ENCODE measurements at regions not wholly inside any gene's neighbourhood (a gene's known extent, or its start where the extent isn't known, plus 50 kb on each side); places are given as distances from the start of the nearest gene placed in this dataset.

DNA sequence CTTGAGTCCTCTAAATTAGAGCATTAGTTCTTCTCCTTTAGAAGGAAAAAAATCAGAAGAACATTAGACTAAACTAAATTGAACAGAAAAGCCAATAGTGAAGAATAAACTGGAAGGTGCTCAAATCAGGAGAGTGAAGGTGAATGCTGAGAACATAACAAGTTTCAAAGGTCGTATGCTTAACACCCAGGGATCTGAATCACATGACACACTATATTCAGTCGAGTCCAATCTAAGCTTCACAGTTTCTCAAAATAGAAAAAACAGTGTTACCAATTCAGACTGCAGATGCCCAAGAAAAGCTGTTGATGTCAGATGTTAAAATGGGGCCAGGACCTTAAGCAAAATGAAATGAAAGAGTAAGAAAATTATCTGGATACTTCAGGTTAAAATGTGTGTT, 614.5 kb downstream of the EFNA5 start:
- Histone ChIP-seq H3K9ac (ENCODE audit: low read depth, low read length) (no peak overlapping the region), H3K4me1 (ENCODE audit: insufficient read depth, low read length) (no peaks in the 10 kb centered on the region; the same call in 1 of the 2 replicates), H3K27me3 (ENCODE audit: insufficient read depth, low read length) (no peaks in the 10 kb centered on the region), H3K36me3 (ENCODE audit: insufficient read depth, low read depth, low read length) (no peaks in the 10 kb centered on the region), H3K4me3 (ENCODE audit: low read length) (no peak overlapping the region), H3K9me3 (ENCODE audit: insufficient read depth, low read depth, low read length) (no peaks in the 10 kb centered on the region), H3K27ac (ENCODE audit: low read length) (no peak overlapping the region)

DNA sequence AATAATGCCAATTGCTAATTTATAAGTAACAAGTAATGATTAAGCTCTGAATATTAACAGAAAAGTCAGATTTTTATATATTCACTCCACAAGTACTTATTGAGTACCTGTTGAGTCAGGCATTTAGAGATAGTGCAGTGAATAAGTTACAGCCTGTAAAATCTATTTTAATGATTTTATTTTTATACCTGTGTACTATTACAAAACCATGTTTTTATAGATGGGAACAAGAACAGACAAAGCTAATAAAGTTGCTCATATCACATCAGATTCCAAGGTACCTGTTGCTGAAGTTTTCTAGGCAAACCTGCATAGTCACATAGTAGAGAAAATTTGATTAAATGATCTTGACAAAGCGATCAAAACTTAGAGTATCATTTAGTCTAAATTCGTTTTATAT, 623.7 kb downstream of the EFNA5 start:
- peaks cover 7% of the 10 kb centered on the region; the same call in 1 of the 2 replicates for H3K9me3 ChIP-seq (ENCODE audit: insufficient read depth, low read depth, low read length)
- no peaks in the 10 kb centered on the region for H3K27me3 ChIP-seq (ENCODE audit: insufficient read depth, low read length)
- no peaks in the 10 kb centered on the region for H3K36me3 ChIP-seq (ENCODE audit: insufficient read depth, low read depth, low read length)
- H3K4me1 ChIP-seq (ENCODE audit: insufficient read depth, low read length) = no peaks in the 10 kb centered on the region
- H3K9ac ChIP-seq (ENCODE audit: low read depth, low read length) = no peak overlapping the region
- H3K4me3 ChIP-seq (ENCODE audit: low read length) = no peak overlapping the region
- no peak overlapping the region for H3K27ac ChIP-seq (ENCODE audit: low read length)

- Histone ChIP-seq H3K27me3 (ENCODE audit: insufficient read depth, low read length) (no peaks in the 10 kb centered on the region), H3K4me1 (ENCODE audit: insufficient read depth, low read length) (no peaks in the 10 kb centered on the region), H3K36me3 (ENCODE audit: insufficient read depth, low read depth, low read length) (no peaks in the 10 kb centered on the region), H3K27ac (ENCODE audit: low read length) (no peak overlapping the region), H3K4me3 (ENCODE audit: low read length) (no peak overlapping the region), H3K9ac (ENCODE audit: low read depth, low read length) (no peak overlapping the region), H3K9me3 (ENCODE audit: insufficient read depth, low read depth, low read length) (no peaks in the 10 kb centered on the region)
These were observed 627.1 kb downstream of the EFNA5 start for GRCh38 chr5:107043665-107044064.

DNA sequence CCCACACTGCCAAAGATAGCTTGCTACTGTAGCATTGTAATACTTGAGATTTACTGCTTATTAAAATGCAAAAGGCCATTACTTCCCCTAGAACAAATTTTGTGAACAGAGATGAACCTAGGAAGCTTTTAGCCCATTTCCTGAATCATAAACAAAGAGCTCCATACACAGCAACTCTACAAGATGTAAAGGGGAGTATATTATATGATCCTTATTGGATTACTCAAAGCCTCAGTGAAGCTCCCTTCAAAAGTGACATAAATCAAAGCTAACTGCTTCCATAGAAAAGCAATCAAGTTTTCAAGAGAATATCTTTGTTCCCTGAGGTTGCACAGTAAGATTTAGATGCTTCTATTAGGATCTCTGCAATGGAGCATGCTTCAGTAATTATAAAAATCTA, 629.8 kb downstream of the EFNA5 start:
- H3K9ac ChIP-seq (ENCODE audit: low read depth, low read length) = no peak overlapping the region
- no peaks in the 10 kb centered on the region for H3K9me3 ChIP-seq (ENCODE audit: insufficient read depth, low read depth, low read length)
- H3K4me1 ChIP-seq (ENCODE audit: insufficient read depth, low read length) = no peaks in the 10 kb centered on the region
- H3K27me3 ChIP-seq (ENCODE audit: insufficient read depth, low read length) = no peaks in the 10 kb centered on the region
- H3K4me3 ChIP-seq (ENCODE audit: low read length) = no peak overlapping the region
- no peak overlapping the region for H3K27ac ChIP-seq (ENCODE audit: low read length)
- H3K36me3 ChIP-seq (ENCODE audit: insufficient read depth, low read depth, low read length) = no peaks in the 10 kb centered on the region

DNA sequence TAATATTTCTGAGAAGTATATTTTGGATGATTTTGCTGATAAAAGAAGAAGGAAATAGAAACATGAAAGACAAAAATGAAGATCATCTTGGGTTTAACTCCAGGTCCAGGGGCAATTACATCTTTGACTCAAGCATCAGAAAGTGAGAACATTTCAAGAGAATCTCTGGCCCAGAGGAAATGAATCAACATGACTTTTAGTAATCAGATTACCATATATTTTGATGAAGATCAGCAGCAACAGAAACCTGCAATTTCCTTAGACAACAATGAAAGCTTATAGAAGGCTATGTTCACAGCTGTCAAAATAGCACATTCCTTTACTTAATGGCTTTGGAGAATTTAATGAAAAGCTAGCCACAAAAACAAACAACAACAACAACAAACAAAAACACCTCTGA, 638.1 kb downstream of the EFNA5 start:
- Histone ChIP-seq H3K27me3 (ENCODE audit: insufficient read depth, low read length) (no peaks in the 10 kb centered on the region), H3K36me3 (ENCODE audit: insufficient read depth, low read depth, low read length) (no peaks in the 10 kb centered on the region), H3K4me1 (ENCODE audit: insufficient read depth, low read length) (no peaks in the 10 kb centered on the region), H3K4me3 (ENCODE audit: low read length) (no peak overlapping the region), H3K27ac (ENCODE audit: low read length) (no peak overlapping the region), H3K9me3 (ENCODE audit: insufficient read depth, low read depth, low read length) (no peaks in the 10 kb centered on the region), H3K9ac (ENCODE audit: low read depth, low read length) (no peak overlapping the region)

GRCh38 chr5:107028938-107029337, 641.8 kb downstream of the EFNA5 start:
- Histone ChIP-seq H3K27me3 (ENCODE audit: insufficient read depth, low read length) (no peaks in the 10 kb centered on the region), H3K36me3 (ENCODE audit: insufficient read depth, low read depth, low read length) (no peaks in the 10 kb centered on the region), H3K27ac (ENCODE audit: low read length) (no peak overlapping the region), H3K4me1 (ENCODE audit: insufficient read depth, low read length) (peaks cover 16% of the 10 kb centered on the region; the same call in 1 of the 2 replicates), H3K4me3 (ENCODE audit: low read length) (no peak overlapping the region), H3K9me3 (ENCODE audit: insufficient read depth, low read depth, low read length) (no peaks in the 10 kb centered on the region), H3K9ac (ENCODE audit: low read depth, low read length) (no peak overlapping the region)

DNA sequence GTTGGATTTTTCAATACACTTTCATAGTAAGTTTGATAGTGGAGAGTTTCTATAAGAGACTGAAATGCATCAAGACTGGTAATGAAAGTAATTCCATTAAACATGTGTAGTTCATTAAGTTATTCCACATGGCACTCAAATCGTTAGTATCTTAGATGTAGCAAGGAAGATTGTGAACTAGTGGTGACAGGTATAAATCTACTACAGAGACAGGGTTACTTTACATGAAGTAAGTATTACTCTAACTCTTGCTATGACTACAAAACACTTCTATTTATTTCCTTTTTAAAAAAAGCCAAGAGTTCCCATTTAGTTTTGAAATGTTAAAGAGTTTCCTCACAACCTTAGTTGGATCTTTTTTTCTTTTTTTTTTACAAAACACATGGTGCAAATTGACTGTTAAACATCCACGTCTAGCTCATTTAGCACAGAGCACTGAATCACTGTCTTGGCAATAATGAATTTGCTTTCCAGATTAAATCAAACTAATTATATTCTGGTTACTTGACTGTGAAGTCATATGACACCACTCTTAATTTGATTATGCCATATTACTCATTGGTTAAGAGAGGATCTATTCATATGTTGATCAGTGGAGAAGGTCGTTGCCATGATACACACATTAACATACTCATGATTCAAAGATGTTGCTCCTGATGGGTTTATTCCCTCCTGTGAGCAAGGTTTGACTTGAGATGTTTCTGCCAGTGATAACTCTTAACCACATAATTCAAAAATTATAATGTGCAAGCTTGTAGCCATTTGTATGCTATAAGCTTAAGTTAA, 644.8 kb downstream of the EFNA5 start:
- no peaks in the 10 kb centered on the region for H3K27me3 ChIP-seq (ENCODE audit: insufficient read depth, low read length)
- no peak overlapping the region for H3K9ac ChIP-seq (ENCODE audit: low read depth, low read length)
- H3K36me3 ChIP-seq (ENCODE audit: insufficient read depth, low read depth, low read length) = no peaks in the 10 kb centered on the region
- H3K27ac ChIP-seq (ENCODE audit: low read length) = no peak overlapping the region
- H3K9me3 ChIP-seq (ENCODE audit: insufficient read depth, low read depth, low read length) = no peaks in the 10 kb centered on the region
- peak overlapping the region; percentile 39; the same call in 1 of the 2 replicates for H3K4me3 ChIP-seq (ENCODE audit: low read length)
- H3K4me1 ChIP-seq (ENCODE audit: insufficient read depth, low read length) = peaks cover 16% of the 10 kb centered on the region; the same call in 1 of the 2 replicates

DNA sequence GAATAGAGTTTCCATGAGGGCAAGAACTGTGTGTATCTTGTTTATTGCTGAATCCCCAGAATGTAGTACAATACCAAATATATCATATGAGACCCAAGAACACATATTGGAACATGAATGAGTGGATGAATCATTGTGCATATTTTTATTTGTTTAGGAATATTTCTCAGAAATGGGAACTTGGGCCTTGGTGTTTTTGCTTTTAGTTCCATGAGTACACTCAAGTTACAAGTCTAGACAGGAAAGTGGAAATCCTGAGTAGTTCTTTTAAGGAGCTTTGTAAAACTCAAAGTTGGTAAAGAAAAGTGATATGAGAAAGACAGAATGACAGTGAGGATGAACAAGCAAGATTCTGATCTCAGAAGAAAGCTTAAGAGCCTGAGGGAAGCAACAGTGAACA, 647.0 kb downstream of the EFNA5 start:
- H3K27ac ChIP-seq (ENCODE audit: low read length) = no peak overlapping the region

DNA sequence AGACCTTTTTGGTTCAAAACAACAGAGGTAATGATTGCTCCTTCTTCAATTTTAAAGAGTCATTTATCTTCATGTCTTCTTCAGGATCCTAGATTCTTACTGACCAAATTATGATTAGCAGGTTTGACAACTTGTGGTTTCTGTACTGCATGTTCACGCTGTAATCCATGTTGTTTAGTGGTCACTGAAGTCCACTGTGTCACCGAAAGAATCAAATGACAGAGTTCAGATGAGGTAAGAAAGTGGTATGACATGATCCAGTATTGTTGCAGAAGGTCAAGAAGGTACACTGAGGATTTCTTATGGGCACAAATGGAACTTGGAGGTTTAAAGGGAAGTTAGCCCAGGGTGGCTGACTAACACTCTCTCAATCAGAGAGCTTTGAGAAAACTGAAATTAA, 649.2 kb downstream of the EFNA5 start:
- H3K36me3 ChIP-seq (ENCODE audit: insufficient read depth, low read depth, low read length) = no peaks in the 10 kb centered on the region
- no peak overlapping the region for H3K27ac ChIP-seq (ENCODE audit: low read length)
- H3K4me1 ChIP-seq (ENCODE audit: insufficient read depth, low read length) = peaks cover 22% of the 10 kb centered on the region; the same call in 1 of the 2 replicates
- H3K4me3 ChIP-seq (ENCODE audit: low read length) = no peak overlapping the region
- no peak overlapping the region for H3K9ac ChIP-seq (ENCODE audit: low read depth, low read length)
- H3K27me3 ChIP-seq (ENCODE audit: insufficient read depth, low read length) = no peaks in the 10 kb centered on the region
- no peaks in the 10 kb centered on the region for H3K9me3 ChIP-seq (ENCODE audit: insufficient read depth, low read depth, low read length)

More for the DNA sequence above, 647.0 kb downstream of the EFNA5 start:
- Histone ChIP-seq H3K9me3 (ENCODE audit: insufficient read depth, low read depth, low read length) (no peaks in the 10 kb centered on the region), H3K36me3 (ENCODE audit: insufficient read depth, low read depth, low read length) (no peaks in the 10 kb centered on the region), H3K4me1 (ENCODE audit: insufficient read depth, low read length) (peaks cover 16% of the 10 kb centered on the region; the same call in 1 of the 2 replicates), H3K9ac (ENCODE audit: low read depth, low read length) (no peak overlapping the region), H3K4me3 (ENCODE audit: low read length) (no peak overlapping the region), H3K27me3 (ENCODE audit: insufficient read depth, low read length) (no peaks in the 10 kb centered on the region)

- H3K27ac ChIP-seq (ENCODE audit: low read length) = no peak overlapping the region
- no peaks in the 10 kb centered on the region for H3K27me3 ChIP-seq (ENCODE audit: insufficient read depth, low read length)
These were observed 650.1 kb downstream of the EFNA5 start for GRCh38 chr5:107020626-107021025.

DNA sequence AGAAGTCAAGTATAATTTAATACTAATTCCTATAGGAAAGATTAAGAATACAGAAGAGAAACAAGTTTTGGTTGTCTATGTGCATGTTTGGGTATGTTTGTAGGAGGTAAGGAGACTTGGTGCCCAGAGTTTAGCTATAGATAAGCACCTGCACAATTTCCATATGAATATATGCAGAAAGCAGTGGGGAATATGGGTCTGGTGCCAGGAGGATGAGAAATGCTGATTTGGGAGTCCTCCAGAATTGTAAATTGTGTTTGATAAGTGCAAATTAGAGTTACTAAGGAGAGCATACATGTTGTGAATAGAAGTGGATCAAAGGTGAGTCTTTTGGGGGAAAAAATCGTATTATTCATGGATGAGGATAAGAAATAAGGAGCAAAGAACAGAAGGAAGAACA, 653.1 kb downstream of the EFNA5 start:
- Histone ChIP-seq H3K9ac (ENCODE audit: low read depth, low read length) (no peak overlapping the region), H3K4me3 (ENCODE audit: low read length) (no peak overlapping the region), H3K4me1 (ENCODE audit: insufficient read depth, low read length) (peaks cover 11% of the 10 kb centered on the region; the same call in 1 of the 2 replicates), H3K27me3 (ENCODE audit: insufficient read depth, low read length) (no peaks in the 10 kb centered on the region), H3K9me3 (ENCODE audit: insufficient read depth, low read depth, low read length) (no peaks in the 10 kb centered on the region), H3K27ac (ENCODE audit: low read length) (no peak overlapping the region), H3K36me3 (ENCODE audit: insufficient read depth, low read depth, low read length) (no peaks in the 10 kb centered on the region)

More at GRCh38 chr5:107020626-107021025, 650.1 kb downstream of the EFNA5 start:
- Histone ChIP-seq H3K9ac (ENCODE audit: low read depth, low read length) (no peak overlapping the region), H3K36me3 (ENCODE audit: insufficient read depth, low read depth, low read length) (no peaks in the 10 kb centered on the region), H3K4me1 (ENCODE audit: insufficient read depth, low read length) (peaks cover 12% of the 10 kb centered on the region; the same call in 1 of the 2 replicates), H3K4me3 (ENCODE audit: low read length) (no peak overlapping the region), H3K9me3 (ENCODE audit: insufficient read depth, low read depth, low read length) (no peaks in the 10 kb centered on the region)

DNA sequence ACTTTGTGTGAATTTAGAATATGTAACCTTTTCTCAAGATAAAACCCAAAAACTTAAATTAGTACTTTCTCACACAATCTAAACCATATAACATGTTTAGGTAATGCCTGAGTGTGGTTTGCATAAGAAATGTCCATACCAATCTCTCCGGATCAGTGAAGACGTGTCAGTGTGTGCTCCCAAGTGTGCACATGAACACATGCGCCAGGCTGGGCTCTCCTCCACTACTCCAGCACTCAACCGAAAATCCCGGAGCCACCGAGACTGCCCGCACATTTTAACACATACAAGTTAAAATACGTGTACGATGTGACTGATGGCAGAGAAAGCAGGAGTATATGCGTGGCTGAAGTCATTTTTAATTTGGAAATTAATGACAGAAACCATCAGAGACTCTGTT, 658.4 kb downstream of the EFNA5 start:
- no peak overlapping the region for H3K9ac ChIP-seq (ENCODE audit: low read depth, low read length)
- H3K27ac ChIP-seq (ENCODE audit: low read length) = no peak overlapping the region
- H3K36me3 ChIP-seq (ENCODE audit: insufficient read depth, low read depth, low read length) = no peaks in the 10 kb centered on the region
- H3K9me3 ChIP-seq (ENCODE audit: insufficient read depth, low read depth, low read length) = no peaks in the 10 kb centered on the region
- H3K4me3 ChIP-seq (ENCODE audit: low read length) = no peak overlapping the region
- H3K27me3 ChIP-seq (ENCODE audit: insufficient read depth, low read length) = no peaks in the 10 kb centered on the region
- peaks cover 3% of the 10 kb centered on the region; the same call in 1 of the 2 replicates for H3K4me1 ChIP-seq (ENCODE audit: insufficient read depth, low read length)

Measured in iPS-20b (cell line).